Activated CD8-positive, alpha-beta memory T cell treated with anti-CD3 and anti-CD28 coated beads for 36 hours (primary cell): ENCODE measurements at regions not wholly inside any gene's neighbourhood (a gene's known extent, or its start where the extent isn't known, plus 50 kb on each side); places are given as distances from the start of the nearest gene placed in this dataset.
"Not testable (repeated sequence)": the region's sequence is repeated elsewhere in the genome, so short reads cannot be mapped to it uniquely, and the experiment has no call there.

Experiments
- CTCF ChIA-PET: fragments of 350-600 bp; sonication (Branson Sonifier 250); formaldehyde crosslinking; loops from one replicate; lab custom pipeline; 2021; ENCODE audit warnings: antibody characterized with exemption; lab: Charles Lee
- POLR2A ChIA-PET: fragments of 350-600 bp; sonication (Branson Sonifier 250); formaldehyde crosslinking; loops from one replicate; lab custom pipeline; 2021; ENCODE audit warnings: antibody characterized with exemption; lab: Charles Lee

GRCh38 chr12:9383585-9383984 is 175.4 kb upstream of the PZP start:
- ChIA-PET POLR2A (no interaction called here), CTCF (no interaction called here)

- ChIA-PET CTCF (no interaction called here), POLR2A (no interaction called here)
Measured at GRCh38 chr12:9381619-9382018, 173.4 kb upstream of the PZP start.

- ChIA-PET CTCF (no interaction called here), POLR2A (no interaction called here)
Measured at GRCh38 chr12:9380650-9381049, 172.5 kb upstream of the PZP start.

- POLR2A ChIA-PET: no interaction called here
- CTCF ChIA-PET: no interaction called here
Measured at GRCh38 chr12:9379023-9379742, 171.0 kb upstream of the PZP start.

DNA sequence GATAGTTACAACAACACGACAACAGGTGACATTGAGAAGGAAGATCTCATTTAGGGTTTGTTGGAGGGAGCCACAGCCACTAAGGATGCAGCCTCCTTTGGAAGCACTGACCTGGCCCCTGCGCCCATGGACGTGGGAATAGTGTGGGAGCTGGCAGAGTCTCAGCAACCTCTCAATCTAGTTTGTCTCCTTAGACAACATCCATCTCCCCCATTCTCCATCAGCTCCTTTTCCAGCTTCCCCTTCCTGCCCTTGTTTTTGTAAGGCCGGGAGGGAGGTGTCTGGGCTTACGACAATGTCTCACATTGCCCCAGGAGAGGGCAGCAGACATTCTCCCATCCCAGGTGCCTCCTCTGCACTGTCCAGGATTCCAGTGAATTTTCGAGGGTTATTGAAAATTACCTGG is 170.2 kb upstream of the PZP start:
- CTCF ChIA-PET: no interaction called here
- POLR2A ChIA-PET: no interaction called here

GRCh38 chr12:9372202-9372601 is 164.0 kb upstream of the PZP start:
- ChIA-PET CTCF (no interaction called here), POLR2A (interaction anchor here (0.6 kb wide), 1 partner anchor 528 kb away, joined by 6 read pairs; no protein-coding TSS in a partner anchor)

GRCh38 chr12:9367828-9368227 is 159.6 kb upstream of the PZP start:
- ChIA-PET POLR2A (no interaction called here), CTCF (no interaction called here)

DNA sequence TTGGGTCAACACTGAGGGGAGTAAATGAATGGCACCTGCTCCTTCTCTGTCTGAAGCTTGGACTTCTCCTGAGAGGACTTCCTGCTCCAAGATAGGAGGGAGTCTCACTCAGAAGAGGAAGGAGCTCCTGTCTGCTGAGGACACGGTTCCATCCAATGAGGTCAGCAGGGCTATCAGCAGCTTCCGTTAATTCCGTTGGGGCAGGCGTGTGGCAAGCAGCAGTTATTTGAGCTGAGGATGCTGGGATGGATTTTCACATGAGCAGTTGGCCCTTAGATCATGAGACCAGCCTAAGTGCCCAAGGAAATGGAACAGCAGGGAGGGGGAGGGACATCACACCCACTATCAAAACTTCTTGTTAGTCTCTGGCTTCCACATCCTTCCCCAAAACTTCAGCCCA is 159.0 kb upstream of the PZP start:
- POLR2A ChIA-PET: no interaction called here
- CTCF ChIA-PET: no interaction called here

- POLR2A ChIA-PET: no interaction called here
- CTCF ChIA-PET: no interaction called here
Measured at GRCh38 chr12:9365296-9365695, 157.1 kb upstream of the PZP start.

- CTCF ChIA-PET: interaction anchor here (1.2 kb wide), 1 partner anchor 251 kb away, joined by 3 read pairs; no protein-coding TSS in a partner anchor
- POLR2A ChIA-PET: interaction anchor here (0.8 kb wide), 1 partner anchor 23 kb away, joined by 3 read pairs; no protein-coding TSS in a partner anchor
Measured at GRCh38 chr12:9364224-9365176, 156.3 kb upstream of the PZP start.

DNA sequence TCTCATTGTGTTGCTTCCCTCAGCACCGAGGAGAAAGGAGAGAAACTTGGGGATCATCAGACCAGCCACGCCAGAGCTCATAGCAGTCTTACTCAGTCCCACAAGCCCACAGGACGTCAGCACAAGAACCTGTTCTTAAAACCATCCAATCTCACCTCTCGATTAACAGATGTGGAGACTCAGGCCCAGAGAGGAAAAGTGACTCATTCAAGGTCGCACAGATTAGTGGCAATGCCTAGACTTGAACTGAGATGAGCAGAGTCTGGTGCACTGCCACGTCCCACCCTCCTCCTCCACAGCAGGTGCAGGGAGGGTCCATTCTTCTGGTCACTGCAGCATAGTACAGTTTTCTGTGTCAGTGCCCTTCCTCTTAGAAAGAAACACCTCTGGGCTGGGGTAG is 154.9 kb upstream of the PZP start:
- ChIA-PET POLR2A (no interaction called here), CTCF (no interaction called here)

- ChIA-PET CTCF (interaction anchor here (0.7 kb wide), 1 partner anchor 21 kb away, joined by 3 read pairs; no protein-coding TSS in a partner anchor), POLR2A (no interaction called here)
Measured at GRCh38 chr12:9361879-9362326, 153.7 kb upstream of the PZP start.

- POLR2A ChIA-PET, CTCF ChIA-PET: not testable (repeated sequence)
Measured at GRCh38 chr12:9354009-9354754, 146.0 kb upstream of the PZP start.

GRCh38 chr12:9351136-9351535 is 142.9 kb upstream of the PZP start:
- ChIA-PET CTCF (no interaction called here), POLR2A (no interaction called here)

- POLR2A ChIA-PET: no interaction called here
Measured at GRCh38 chr12:9349888-9350885, 142.0 kb upstream of the PZP start.

GRCh38 chr12:9348906-9349518 is 140.8 kb upstream of the PZP start:
- POLR2A ChIA-PET: no interaction called here
- CTCF ChIA-PET: no interaction called here

More at GRCh38 chr12:9349888-9350885, 142.0 kb upstream of the PZP start:
- CTCF ChIA-PET: no interaction called here

- POLR2A ChIA-PET: no interaction called here
- CTCF ChIA-PET: interaction anchor here (0.5 to 1.4 kb wide), 2 partner anchors 14 to 365 kb away, joined by 4 read pairs; no protein-coding TSS in a partner anchor
Measured at GRCh38 chr12:9347328-9348127, 139.3 kb upstream of the PZP start.
